Activated naive CD4-positive, alpha-beta T cell treated with anti-CD3 and anti-CD28 coated beads, Interleukin-2, amount 50 U/mL, for 24 hours (primary cell): ENCODE measurements at regions not wholly inside any gene's neighbourhood (a gene's known extent, or its start where the extent isn't known, plus 50 kb on each side); places are given as distances from the start of the nearest gene placed in this dataset.

Experiments used
- H3K27ac Mint-ChIP-seq: one replicate; pipeline ENCODE4 v1.8.0; 2021; ENCODE audit warnings: mild to moderate bottlenecking, mixed read lengths
- H3K27me3 Mint-ChIP-seq: one replicate; pipeline ENCODE4 v1.8.0; 2021; ENCODE audit warnings: mixed read lengths
- H3K36me3 Mint-ChIP-seq: one replicate; pipeline ENCODE4 v1.8.0; 2021; ENCODE audit warnings: mixed read lengths
- H3K4me1 Mint-ChIP-seq: one replicate; pipeline ENCODE4 v1.8.0; 2021; ENCODE audit warnings: mixed read lengths
- H3K4me3 Mint-ChIP-seq: one replicate; pipeline ENCODE4 v1.8.0; 2021; ENCODE audit warnings: mild to moderate bottlenecking, mixed read lengths
- H3K9me3 Mint-ChIP-seq: one replicate; pipeline ENCODE4 v1.8.0; 2021; ENCODE audit warnings: mixed read lengths

GRCh38 chr3:139762302-139762701 lies 84.5 kb upstream of the NMNAT3 start:
- H3K4me1 Mint-ChIP-seq: no peaks in the 10 kb centered on the region
- no peak overlapping the region for H3K27ac Mint-ChIP-seq
- no peaks in the 10 kb centered on the region for H3K36me3 Mint-ChIP-seq
- H3K9me3 Mint-ChIP-seq: no peaks in the 10 kb centered on the region
- H3K4me3 Mint-ChIP-seq: no peak overlapping the region
- H3K27me3 Mint-ChIP-seq: no peaks in the 10 kb centered on the region

- H3K36me3 Mint-ChIP-seq: no peaks in the 10 kb centered on the region
- H3K27me3 Mint-ChIP-seq: no peaks in the 10 kb centered on the region
- no peaks in the 10 kb centered on the region for H3K9me3 Mint-ChIP-seq
- H3K27ac Mint-ChIP-seq: no peak overlapping the region
- no peak overlapping the region for H3K4me3 Mint-ChIP-seq
- H3K4me1 Mint-ChIP-seq: no peaks in the 10 kb centered on the region
Observed at GRCh38 chr3:139759470-139759869, 81.7 kb upstream of the NMNAT3 start.

GRCh38 chr3:139758654-139759291 lies 81.0 kb upstream of the NMNAT3 start:
- no peaks in the 10 kb centered on the region for H3K9me3 Mint-ChIP-seq
- H3K4me3 Mint-ChIP-seq: no peak overlapping the region
- no peak overlapping the region for H3K27ac Mint-ChIP-seq
- no peaks in the 10 kb centered on the region for H3K36me3 Mint-ChIP-seq
- H3K27me3 Mint-ChIP-seq: no peaks in the 10 kb centered on the region
- H3K4me1 Mint-ChIP-seq: no peaks in the 10 kb centered on the region

GRCh38 chr3:139757448-139758030 lies 79.8 kb upstream of the NMNAT3 start:
- H3K27ac Mint-ChIP-seq: no peak overlapping the region

GRCh38 chr3:139756529-139757103 lies 78.8 kb upstream of the NMNAT3 start:
- Mint-ChIP-seq H3K4me3 (no peak overlapping the region), H3K36me3 (no peaks in the 10 kb centered on the region), H3K9me3 (no peaks in the 10 kb centered on the region), H3K4me1 (no peaks in the 10 kb centered on the region), H3K27ac (no peak overlapping the region), H3K27me3 (no peaks in the 10 kb centered on the region)

More at GRCh38 chr3:139757448-139758030, 79.8 kb upstream of the NMNAT3 start:
- H3K9me3 Mint-ChIP-seq: no peaks in the 10 kb centered on the region
- H3K4me3 Mint-ChIP-seq: no peak overlapping the region
- no peaks in the 10 kb centered on the region for H3K36me3 Mint-ChIP-seq
- H3K27me3 Mint-ChIP-seq: no peaks in the 10 kb centered on the region
- H3K4me1 Mint-ChIP-seq: no peaks in the 10 kb centered on the region

GRCh38 chr3:139755551-139755950 lies 77.8 kb upstream of the NMNAT3 start:
- no peaks in the 10 kb centered on the region for H3K36me3 Mint-ChIP-seq
- no peak overlapping the region for H3K4me3 Mint-ChIP-seq
- H3K27ac Mint-ChIP-seq: no peak overlapping the region
- no peaks in the 10 kb centered on the region for H3K9me3 Mint-ChIP-seq
- H3K4me1 Mint-ChIP-seq: no peaks in the 10 kb centered on the region
- peaks cover 2% of the 10 kb centered on the region for H3K27me3 Mint-ChIP-seq

- H3K27ac Mint-ChIP-seq: no peak overlapping the region
- no peaks in the 10 kb centered on the region for H3K4me1 Mint-ChIP-seq
- H3K36me3 Mint-ChIP-seq: no peaks in the 10 kb centered on the region
- H3K9me3 Mint-ChIP-seq: peaks cover 23% of the 10 kb centered on the region
- no peak overlapping the region for H3K4me3 Mint-ChIP-seq
- H3K27me3 Mint-ChIP-seq: peaks cover 2% of the 10 kb centered on the region
Observed at GRCh38 chr3:139751789-139752188, 74.0 kb upstream of the NMNAT3 start.

- H3K36me3 Mint-ChIP-seq: no peaks in the 10 kb centered on the region
- H3K27ac Mint-ChIP-seq: no peak overlapping the region
- no peaks in the 10 kb centered on the region for H3K4me1 Mint-ChIP-seq
- H3K9me3 Mint-ChIP-seq: peaks cover 24% of the 10 kb centered on the region
- peaks cover 3% of the 10 kb centered on the region for H3K27me3 Mint-ChIP-seq
- H3K4me3 Mint-ChIP-seq: no peak overlapping the region
Observed at GRCh38 chr3:139746481-139746880, 68.7 kb upstream of the NMNAT3 start.

GRCh38 chr3:139745831-139746230 lies 68.1 kb upstream of the NMNAT3 start:
- peaks cover 24% of the 10 kb centered on the region for H3K9me3 Mint-ChIP-seq
- no peaks in the 10 kb centered on the region for H3K4me1 Mint-ChIP-seq
- H3K27ac Mint-ChIP-seq: no peak overlapping the region
- no peaks in the 10 kb centered on the region for H3K36me3 Mint-ChIP-seq
- no peak overlapping the region for H3K4me3 Mint-ChIP-seq
- peaks cover 2% of the 10 kb centered on the region for H3K27me3 Mint-ChIP-seq

- Mint-ChIP-seq H3K9me3 (no peaks in the 10 kb centered on the region), H3K4me1 (no peaks in the 10 kb centered on the region), H3K36me3 (no peaks in the 10 kb centered on the region), H3K27me3 (peaks cover 1% of the 10 kb centered on the region), H3K4me3 (no peak overlapping the region), H3K27ac (no peak overlapping the region)
Observed at GRCh38 chr3:139738697-139739096, 60.9 kb upstream of the NMNAT3 start.

- Mint-ChIP-seq H3K36me3 (no peaks in the 10 kb centered on the region), H3K4me3 (no peak overlapping the region), H3K27me3 (peaks cover 1% of the 10 kb centered on the region), H3K9me3 (no peaks in the 10 kb centered on the region), H3K27ac (no peak overlapping the region), H3K4me1 (no peaks in the 10 kb centered on the region)
Observed at GRCh38 chr3:139737682-139738361, 60.0 kb upstream of the NMNAT3 start.

- no peak overlapping the region for H3K4me3 Mint-ChIP-seq
- no peaks in the 10 kb centered on the region for H3K27me3 Mint-ChIP-seq
- no peaks in the 10 kb centered on the region for H3K9me3 Mint-ChIP-seq
- H3K27ac Mint-ChIP-seq: no peak overlapping the region
- H3K36me3 Mint-ChIP-seq: no peaks in the 10 kb centered on the region
- H3K4me1 Mint-ChIP-seq: no peaks in the 10 kb centered on the region
Observed at GRCh38 chr3:139735191-139735590, 57.4 kb upstream of the NMNAT3 start.

GRCh38 chr3:139732729-139733128 lies 55.0 kb upstream of the NMNAT3 start:
- H3K9me3 Mint-ChIP-seq: no peaks in the 10 kb centered on the region
- no peaks in the 10 kb centered on the region for H3K4me1 Mint-ChIP-seq
- H3K4me3 Mint-ChIP-seq: no peak overlapping the region
- H3K27me3 Mint-ChIP-seq: no peaks in the 10 kb centered on the region
- H3K27ac Mint-ChIP-seq: no peak overlapping the region
- no peaks in the 10 kb centered on the region for H3K36me3 Mint-ChIP-seq

GRCh38 chr3:139729300-139729699 lies 51.5 kb upstream of the NMNAT3 start:
- no peaks in the 10 kb centered on the region for H3K36me3 Mint-ChIP-seq
- H3K4me3 Mint-ChIP-seq: no peak overlapping the region
- H3K4me1 Mint-ChIP-seq: no peaks in the 10 kb centered on the region
- H3K27me3 Mint-ChIP-seq: peaks cover 1% of the 10 kb centered on the region
- H3K9me3 Mint-ChIP-seq: no peaks in the 10 kb centered on the region
- H3K27ac Mint-ChIP-seq: no peak overlapping the region

GRCh38 chr3:139728414-139728813 lies 50.6 kb upstream of the NMNAT3 start:
- no peaks in the 10 kb centered on the region for H3K9me3 Mint-ChIP-seq
- no peak overlapping the region for H3K4me3 Mint-ChIP-seq
- H3K27me3 Mint-ChIP-seq: peaks cover 4% of the 10 kb centered on the region
- H3K27ac Mint-ChIP-seq: no peak overlapping the region
- no peaks in the 10 kb centered on the region for H3K4me1 Mint-ChIP-seq
- H3K36me3 Mint-ChIP-seq: no peaks in the 10 kb centered on the region
